GM12875 (cell line): ENCODE measurements at regions not wholly inside any gene's neighbourhood (a gene's known extent, or its start where the extent isn't known, plus 50 kb on each side); places are given as distances from the start of the nearest gene placed in this dataset.
"Not testable (repeated sequence)": the region's sequence is repeated elsewhere in the genome, so short reads cannot be mapped to it uniquely, and the experiment has no call there.

Source experiments
- H3K4me3 ChIP-seq: one replicate; pipeline ENCODE4 v1.5.1; 2011; ENCODE audit warnings: low read depth, low read length, control low read depth
- TF ChIP-seq, protein P1 (sequence below): IDR thresholded peaks from 2 replicates; pipeline ENCODE4 v1.5.1; 2011; ENCODE audit warnings: low read depth, mild to moderate bottlenecking, control low read depth, inconsistent platforms, low read length, moderate library complexity, borderline replicate concordance; ENCODE audit not compliant: insufficient read depth

DNA sequence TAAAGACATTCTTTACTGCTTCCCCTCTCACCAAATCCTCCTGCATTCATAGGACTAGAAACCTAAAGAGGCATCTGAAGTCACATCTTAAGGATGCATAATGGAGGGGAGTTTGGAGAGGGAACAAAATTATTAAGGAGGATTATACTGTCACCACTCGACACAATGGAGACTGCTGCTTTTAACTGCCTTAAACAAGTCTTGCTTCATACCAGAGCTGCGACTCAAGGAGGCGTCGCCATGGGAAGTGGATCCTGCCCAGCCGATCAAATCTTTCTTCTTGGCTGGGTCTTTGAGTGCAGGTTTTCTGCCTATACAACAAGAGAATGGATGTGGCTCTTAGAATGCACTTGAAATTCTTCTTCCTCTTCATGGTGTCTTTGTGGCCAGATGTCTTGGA, 66.7 kb upstream of the FOXE1 start:
- H3K4me3 ChIP-seq, result no peak overlapping the region
- TF ChIP-seq, protein P1, sequence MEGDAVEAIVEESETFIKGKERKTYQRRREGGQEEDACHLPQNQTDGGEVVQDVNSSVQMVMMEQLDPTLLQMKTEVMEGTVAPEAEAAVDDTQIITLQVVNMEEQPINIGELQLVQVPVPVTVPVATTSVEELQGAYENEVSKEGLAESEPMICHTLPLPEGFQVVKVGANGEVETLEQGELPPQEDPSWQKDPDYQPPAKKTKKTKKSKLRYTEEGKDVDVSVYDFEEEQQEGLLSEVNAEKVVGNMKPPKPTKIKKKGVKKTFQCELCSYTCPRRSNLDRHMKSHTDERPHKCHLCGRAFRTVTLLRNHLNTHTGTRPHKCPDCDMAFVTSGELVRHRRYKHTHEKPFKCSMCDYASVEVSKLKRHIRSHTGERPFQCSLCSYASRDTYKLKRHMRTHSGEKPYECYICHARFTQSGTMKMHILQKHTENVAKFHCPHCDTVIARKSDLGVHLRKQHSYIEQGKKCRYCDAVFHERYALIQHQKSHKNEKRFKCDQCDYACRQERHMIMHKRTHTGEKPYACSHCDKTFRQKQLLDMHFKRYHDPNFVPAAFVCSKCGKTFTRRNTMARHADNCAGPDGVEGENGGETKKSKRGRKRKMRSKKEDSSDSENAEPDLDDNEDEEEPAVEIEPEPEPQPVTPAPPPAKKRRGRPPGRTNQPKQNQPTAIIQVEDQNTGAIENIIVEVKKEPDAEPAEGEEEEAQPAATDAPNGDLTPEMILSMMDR, result no peak

DNA sequence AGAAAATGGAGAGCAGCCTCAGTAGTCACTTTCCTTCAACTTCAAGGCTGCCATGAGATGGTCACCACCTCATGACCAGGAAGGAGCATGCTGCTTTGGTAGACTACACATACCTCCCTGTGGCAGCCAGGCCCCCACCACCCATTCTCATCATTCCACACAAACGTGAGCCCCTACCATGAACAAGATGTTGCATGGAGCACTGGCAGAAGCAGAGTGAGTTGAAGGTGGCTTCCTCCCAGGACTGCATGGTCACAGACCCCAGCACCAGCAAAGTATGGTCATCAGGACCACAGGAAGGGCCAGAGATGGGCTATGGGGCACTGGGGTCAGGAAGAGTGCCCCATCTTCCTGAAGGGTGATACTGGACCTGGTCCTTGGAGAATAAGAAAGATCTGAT, 65.5 kb upstream of the FOXE1 start:
- no peak overlapping the region for H3K4me3 ChIP-seq
- TF ChIP-seq, protein P1, result no peak

DNA sequence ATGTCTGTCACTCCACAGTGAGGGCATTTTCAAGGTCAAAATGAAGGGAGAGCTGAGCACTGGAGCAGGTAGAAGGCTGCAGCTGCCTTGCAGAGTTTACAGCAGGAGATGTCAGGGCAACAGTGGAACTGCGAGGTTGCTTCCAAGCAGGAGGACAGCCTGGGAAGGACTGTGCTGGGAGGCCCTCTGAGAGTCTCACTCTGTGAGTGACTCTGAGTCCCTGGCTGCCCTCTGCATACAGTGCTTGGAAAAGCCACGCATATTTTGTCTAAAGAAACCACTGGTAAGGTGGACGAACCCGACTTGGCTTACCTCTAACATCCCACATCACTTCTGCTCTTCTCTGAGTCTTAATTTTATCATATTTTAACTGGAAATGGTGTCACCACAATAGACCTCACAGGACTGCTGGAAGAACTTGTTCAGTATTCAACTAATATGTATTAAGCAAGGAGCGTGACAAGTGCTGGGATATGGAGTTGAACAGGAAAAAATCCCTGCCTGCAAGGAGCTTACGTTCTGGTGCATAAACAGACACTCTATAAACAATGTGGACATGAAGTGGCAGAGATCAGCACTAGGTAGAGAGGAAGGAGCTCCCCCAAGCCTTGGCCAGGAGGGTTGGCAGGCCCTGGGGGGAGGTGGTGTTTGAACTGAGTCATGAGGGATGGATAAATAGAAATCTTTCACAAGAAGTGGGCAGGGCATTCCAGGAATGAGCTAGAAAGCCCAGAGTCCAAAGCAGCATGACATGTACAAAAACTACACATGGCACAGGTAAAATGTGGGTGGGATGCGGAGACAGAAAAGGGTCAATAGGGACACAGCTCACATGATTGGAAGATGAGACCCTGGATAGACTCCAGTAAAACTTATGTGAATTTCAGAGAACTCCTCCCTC, 64.0 kb upstream of the FOXE1 start:
- TF ChIP-seq, protein P1, result no peak
- no peak overlapping the region for H3K4me3 ChIP-seq

DNA sequence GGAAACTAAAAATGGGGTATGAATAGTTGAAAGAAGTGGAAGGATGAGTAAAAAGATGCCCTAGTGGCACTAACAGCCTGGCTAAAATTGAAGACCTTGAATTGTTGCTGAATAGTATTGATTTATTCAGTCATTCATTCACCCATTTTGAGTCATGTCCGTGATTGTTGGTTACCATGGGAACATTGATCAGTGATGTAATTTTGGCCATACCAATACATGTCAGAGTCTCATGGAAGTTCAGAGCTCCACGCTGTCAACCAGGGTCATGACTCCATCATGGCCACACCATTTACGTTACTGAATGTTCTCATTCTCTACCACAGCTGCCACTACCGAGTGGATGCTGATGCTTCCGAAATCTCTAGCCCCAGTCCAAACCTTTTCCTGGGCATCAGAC, 62.5 kb upstream of the FOXE1 start:
- TF ChIP-seq, protein P1, result no peak
- H3K4me3 ChIP-seq, result no peak overlapping the region

DNA sequence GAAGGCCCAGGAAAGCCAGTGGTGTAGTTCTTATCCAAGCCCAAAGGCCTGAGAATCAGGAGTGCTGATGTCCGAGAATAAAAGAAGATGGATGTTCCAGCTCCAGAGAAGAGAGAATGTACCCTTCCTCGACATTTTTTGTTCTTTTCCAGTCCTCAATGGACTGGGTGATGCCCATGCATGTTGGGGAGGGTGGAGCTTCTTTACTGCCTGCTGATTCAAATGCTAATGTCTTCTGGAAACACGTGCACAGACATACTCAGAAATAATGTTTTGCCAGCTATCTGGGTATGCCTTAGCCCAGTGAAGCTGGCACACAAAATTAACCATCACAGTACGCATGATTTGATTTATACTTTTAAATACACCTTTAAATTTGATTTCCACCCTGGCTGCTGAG, 61.5 kb upstream of the FOXE1 start:
- TF ChIP-seq, protein P1, result no peak
- H3K4me3 ChIP-seq, result no peak overlapping the region

DNA sequence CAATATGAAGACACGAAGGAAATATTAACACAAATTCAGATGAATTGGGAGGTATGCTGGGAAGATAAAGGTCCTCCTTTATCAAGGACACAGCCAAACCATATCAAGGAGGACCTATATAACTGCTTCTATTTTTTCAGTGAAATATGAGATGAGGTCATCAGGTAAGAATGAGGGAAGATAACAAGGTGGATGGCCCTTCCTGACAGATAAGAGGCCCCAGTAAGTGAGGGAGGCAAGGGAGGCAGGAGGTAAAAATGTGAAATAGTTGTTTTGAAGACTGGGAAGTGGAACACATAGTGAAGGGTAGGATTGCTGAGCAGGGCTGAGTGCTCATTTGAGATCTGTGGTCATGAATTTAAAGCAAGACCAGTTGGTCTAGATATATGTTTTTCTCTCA, 60.0 kb upstream of the FOXE1 start:
- TF ChIP-seq, protein P1, result no peak

DNA sequence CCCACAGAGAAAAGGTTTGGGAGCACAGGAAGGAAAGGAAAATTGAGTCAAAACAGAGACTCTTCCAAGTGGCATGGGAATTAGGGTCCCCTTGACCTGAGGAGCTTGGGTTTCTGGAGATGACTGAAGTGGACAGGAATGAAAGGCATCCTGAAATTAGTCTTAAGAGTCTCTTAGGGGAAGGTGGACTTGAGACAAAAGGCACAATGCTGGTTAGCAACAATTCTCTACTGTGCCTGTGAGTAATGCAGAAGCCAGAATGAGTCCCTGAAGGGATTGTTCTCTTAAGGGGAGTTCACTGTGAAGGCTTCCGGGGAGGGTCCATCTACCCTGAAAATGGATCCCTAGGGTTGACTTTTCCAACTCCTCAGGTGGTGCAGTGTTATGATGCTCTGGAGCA, 58.4 kb upstream of the FOXE1 start:
- H3K4me3 ChIP-seq, result no peak overlapping the region
- TF ChIP-seq, protein P1, result no peak

More for the DNA sequence above, 60.0 kb upstream of the FOXE1 start:
- no peak overlapping the region for H3K4me3 ChIP-seq

DNA sequence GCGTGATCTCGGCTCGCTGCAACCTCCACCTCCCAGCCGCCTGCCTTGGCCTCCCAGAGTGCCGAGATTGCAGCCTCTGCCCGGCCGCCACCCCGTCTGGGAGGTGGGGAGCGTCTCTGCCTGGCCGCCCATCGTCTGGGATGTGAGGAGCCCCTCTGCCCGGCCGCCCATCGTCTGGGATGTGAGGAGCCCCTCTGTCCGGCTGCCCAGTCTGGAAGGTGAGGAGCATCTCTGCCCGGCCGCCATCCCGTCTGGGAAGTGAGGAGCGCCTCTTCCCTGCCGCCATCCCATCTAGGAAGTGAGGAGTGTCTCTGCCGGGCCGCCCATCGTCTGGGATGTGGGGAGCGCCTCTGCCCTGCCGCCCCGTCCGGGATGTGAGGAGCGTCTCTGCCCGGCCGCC, 56.9 kb upstream of the FOXE1 start:
- H3K4me3 ChIP-seq, result not testable (repeated sequence)
